ENCODE measurements at regions not wholly inside any gene's neighbourhood (a gene's known extent, or its start where the extent isn't known, plus 50 kb on each side); places are given as distances from the start of the nearest gene placed in this dataset.
"Not testable (repeated sequence)": the region's sequence is repeated elsewhere in the genome, so short reads cannot be mapped to it uniquely, and the experiment has no call there.

- H3K36me3 Mint-ChIP-seq (ENCODE audit: low read depth) = no peaks in the 10 kb centered on the region
- TF ChIP-seq CTCF (conservative IDR thresholded peaks at IDR 0.05) = no peak
Observed at GRCh38 chr10:42149027-42149700, 489.2 kb downstream of the ZNF33B start.

GRCh38 chr10:42146165-42146564 lies 492.2 kb downstream of the ZNF33B start:
- H3K4me1 Mint-ChIP-seq; H3K36me3 Mint-ChIP-seq (ENCODE audit: low read depth); DNase-seq; H3K4me3 ChIP-seq (ENCODE audit: low read length); H3K4me3 Mint-ChIP-seq; H3K27me3 Mint-ChIP-seq (ENCODE audit: insufficient read depth); H3K27ac ChIP-seq (ENCODE audit: low read depth, low read length); H3K4me1 ChIP-seq (ENCODE audit: control insufficient read depth, insufficient read depth, low read length); H3K27ac Mint-ChIP-seq; H3K9ac ChIP-seq (ENCODE audit: extremely low read depth, low read length, poor library complexity, severe bottlenecking); H3K27me3 ChIP-seq (ENCODE audit: control insufficient read depth, insufficient read depth, low read length, poor library complexity, severe bottlenecking); H3K36me3 ChIP-seq (ENCODE audit: control insufficient read depth, insufficient read depth, low read length): not testable (repeated sequence)
- WGBS, 2 experiments (ENCODE audit: insufficient coverage in 1 of 2, insufficient read length in 1 of 2) = 46 to 60% methylated on average over 2 of the region's 2 CpGs
- peaks cover 25% of the 10 kb centered on the region for H3K9me3 ChIP-seq (ENCODE audit: control insufficient read depth, low read length)
- peaks cover 96% of the 10 kb centered on the region for H3K9me3 Mint-ChIP-seq

More at GRCh38 chr10:42149027-42149700, 489.2 kb downstream of the ZNF33B start:
- no peaks in the 10 kb centered on the region for H3K27me3 ChIP-seq (ENCODE audit: control insufficient read depth, insufficient read depth, low read length, poor library complexity, severe bottlenecking)
- no peak overlapping the region for H3K27ac ChIP-seq (ENCODE audit: low read depth, low read length)
- Mint-ChIP-seq H3K9me3 (peaks cover 86% of the 10 kb centered on the region), H3K4me3 (no peak overlapping the region), H3K4me1 (no peaks in the 10 kb centered on the region), H3K27me3 (ENCODE audit: insufficient read depth) (no peaks in the 10 kb centered on the region), H3K27ac (no peak overlapping the region)
- no peaks in the 10 kb centered on the region for H3K4me1 ChIP-seq (ENCODE audit: control insufficient read depth, insufficient read depth, low read length)
- DNase-seq = peak; percentile 12
- no peak overlapping the region for H3K9ac ChIP-seq (ENCODE audit: extremely low read depth, low read length, poor library complexity, severe bottlenecking)
- WGBS, 2 experiments (ENCODE audit: insufficient coverage in 1 of 2, insufficient read length in 1 of 2) = 89 to 96% methylated on average over 12 to 42 of the region's 42 CpGs
- H3K9me3 ChIP-seq (ENCODE audit: control insufficient read depth, low read length) = peaks cover 25% of the 10 kb centered on the region
- no peak overlapping the region for H3K4me3 ChIP-seq (ENCODE audit: low read length)
- H3K36me3 ChIP-seq (ENCODE audit: control insufficient read depth, insufficient read depth, low read length) = no peaks in the 10 kb centered on the region

- H3K27ac Mint-ChIP-seq; H3K4me3 ChIP-seq (ENCODE audit: low read length); H3K36me3 Mint-ChIP-seq (ENCODE audit: low read depth); DNase-seq; H3K9me3 ChIP-seq (ENCODE audit: control insufficient read depth, low read length); H3K27me3 Mint-ChIP-seq (ENCODE audit: insufficient read depth); H3K4me1 Mint-ChIP-seq; H3K27me3 ChIP-seq (ENCODE audit: control insufficient read depth, insufficient read depth, low read length, poor library complexity, severe bottlenecking); H3K4me3 Mint-ChIP-seq; H3K27ac ChIP-seq (ENCODE audit: low read depth, low read length); H3K36me3 ChIP-seq (ENCODE audit: control insufficient read depth, insufficient read depth, low read length); H3K4me1 ChIP-seq (ENCODE audit: control insufficient read depth, insufficient read depth, low read length); H3K9ac ChIP-seq (ENCODE audit: extremely low read depth, low read length, poor library complexity, severe bottlenecking): not testable (repeated sequence)
- peaks cover 69% of the 10 kb centered on the region for H3K9me3 Mint-ChIP-seq
- WGBS, 2 experiments (ENCODE audit: insufficient coverage in 1 of 2, insufficient read length in 1 of 2) = 89 to 95% methylated on average over 5 to 19 of the region's 22 CpGs
Observed at GRCh38 chr10:42138023-42138422, 500.3 kb downstream of the ZNF33B start.

- WGBS, 2 experiments (ENCODE audit: insufficient coverage in 1 of 2, insufficient read length in 1 of 2) = 90 to 94% methylated on average over 6 to 21 of the region's 21 CpGs
- H3K4me1 ChIP-seq (ENCODE audit: control insufficient read depth, insufficient read depth, low read length) = no peaks in the 10 kb centered on the region
- Mint-ChIP-seq H3K4me1 (no peaks in the 10 kb centered on the region), H3K27me3 (ENCODE audit: insufficient read depth) (no peaks in the 10 kb centered on the region), H3K4me3 (no peak overlapping the region), H3K27ac (no peak overlapping the region), H3K9me3 (peaks cover 76% of the 10 kb centered on the region), H3K36me3 (ENCODE audit: low read depth) (no peaks in the 10 kb centered on the region)
- no peak for TF ChIP-seq CTCF (conservative IDR thresholded peaks at IDR 0.05)
- no peaks in the 10 kb centered on the region for H3K27me3 ChIP-seq (ENCODE audit: control insufficient read depth, insufficient read depth, low read length, poor library complexity, severe bottlenecking)
- no peaks in the 10 kb centered on the region for H3K36me3 ChIP-seq (ENCODE audit: control insufficient read depth, insufficient read depth, low read length)
- H3K9me3 ChIP-seq (ENCODE audit: control insufficient read depth, low read length) = peaks cover 14% of the 10 kb centered on the region
- DNase-seq = no peak
- no peak overlapping the region for H3K27ac ChIP-seq (ENCODE audit: low read depth, low read length)
- no peak overlapping the region for H3K4me3 ChIP-seq (ENCODE audit: low read length)
- H3K9ac ChIP-seq (ENCODE audit: extremely low read depth, low read length, poor library complexity, severe bottlenecking) = no peak overlapping the region
Observed at GRCh38 chr10:42113158-42113450, 525.3 kb downstream of the ZNF33B start.
